ENCODE measurements at regions not wholly inside any gene's neighbourhood (a gene's known extent, or its start where the extent isn't known, plus 50 kb on each side); places are given as distances from the start of the nearest gene placed in this dataset.

DNA sequence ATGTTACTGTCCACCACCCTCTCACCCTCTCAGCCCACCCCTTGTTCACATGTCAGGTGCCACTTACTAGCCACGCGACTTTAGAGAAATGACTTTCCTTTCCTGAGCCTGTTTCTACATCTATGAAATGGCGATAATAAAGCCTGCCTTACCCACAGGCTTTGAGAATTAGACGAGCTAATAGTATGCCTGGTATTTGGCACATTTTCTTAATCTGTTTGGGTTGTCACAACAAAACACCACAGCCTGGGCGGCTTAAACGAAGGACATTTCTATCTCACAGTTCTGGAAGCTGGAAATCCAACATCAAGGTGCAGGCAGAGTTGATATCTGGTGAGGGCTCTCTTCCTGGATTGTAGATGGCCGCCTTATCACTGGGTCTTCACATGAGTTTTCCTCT is 273.9 kb upstream of the FMN2 start:
- DNase-seq (ENCODE audit: low read depth) = no peak
- no peak overlapping the region for H3K4me3 ChIP-seq (ENCODE audit: low read length)
- TF ChIP-seq, protein P1, sequence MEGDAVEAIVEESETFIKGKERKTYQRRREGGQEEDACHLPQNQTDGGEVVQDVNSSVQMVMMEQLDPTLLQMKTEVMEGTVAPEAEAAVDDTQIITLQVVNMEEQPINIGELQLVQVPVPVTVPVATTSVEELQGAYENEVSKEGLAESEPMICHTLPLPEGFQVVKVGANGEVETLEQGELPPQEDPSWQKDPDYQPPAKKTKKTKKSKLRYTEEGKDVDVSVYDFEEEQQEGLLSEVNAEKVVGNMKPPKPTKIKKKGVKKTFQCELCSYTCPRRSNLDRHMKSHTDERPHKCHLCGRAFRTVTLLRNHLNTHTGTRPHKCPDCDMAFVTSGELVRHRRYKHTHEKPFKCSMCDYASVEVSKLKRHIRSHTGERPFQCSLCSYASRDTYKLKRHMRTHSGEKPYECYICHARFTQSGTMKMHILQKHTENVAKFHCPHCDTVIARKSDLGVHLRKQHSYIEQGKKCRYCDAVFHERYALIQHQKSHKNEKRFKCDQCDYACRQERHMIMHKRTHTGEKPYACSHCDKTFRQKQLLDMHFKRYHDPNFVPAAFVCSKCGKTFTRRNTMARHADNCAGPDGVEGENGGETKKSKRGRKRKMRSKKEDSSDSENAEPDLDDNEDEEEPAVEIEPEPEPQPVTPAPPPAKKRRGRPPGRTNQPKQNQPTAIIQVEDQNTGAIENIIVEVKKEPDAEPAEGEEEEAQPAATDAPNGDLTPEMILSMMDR (conservative IDR thresholded peaks at IDR 0.05; ENCODE audit: low read length) = no peak

DNA sequence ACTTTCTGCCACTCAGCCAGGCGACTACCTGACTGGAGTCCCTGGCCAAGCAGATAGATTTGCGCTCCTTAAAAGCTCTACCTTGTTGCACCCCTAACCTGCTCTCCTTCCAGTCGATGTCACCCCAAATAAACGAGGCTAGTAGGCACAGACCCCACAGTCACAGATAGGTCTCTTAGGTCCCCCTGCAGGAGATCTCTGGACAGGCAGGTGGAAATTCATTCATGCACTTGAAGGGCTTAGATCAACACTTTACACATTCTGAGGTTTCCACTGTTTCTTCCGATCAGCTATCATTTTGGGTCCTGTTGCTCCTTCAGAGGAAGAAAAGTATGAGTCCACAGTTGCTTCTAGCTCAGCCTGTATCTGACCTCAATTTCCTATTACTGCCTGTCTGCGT is 272.6 kb upstream of the FMN2 start:
- DNase-seq (ENCODE audit: low read depth) = no peak
- TF ChIP-seq, protein P1 (conservative IDR thresholded peaks at IDR 0.05; ENCODE audit: low read length) = no peak
- H3K4me3 ChIP-seq (ENCODE audit: low read length) = no peak overlapping the region

DNA sequence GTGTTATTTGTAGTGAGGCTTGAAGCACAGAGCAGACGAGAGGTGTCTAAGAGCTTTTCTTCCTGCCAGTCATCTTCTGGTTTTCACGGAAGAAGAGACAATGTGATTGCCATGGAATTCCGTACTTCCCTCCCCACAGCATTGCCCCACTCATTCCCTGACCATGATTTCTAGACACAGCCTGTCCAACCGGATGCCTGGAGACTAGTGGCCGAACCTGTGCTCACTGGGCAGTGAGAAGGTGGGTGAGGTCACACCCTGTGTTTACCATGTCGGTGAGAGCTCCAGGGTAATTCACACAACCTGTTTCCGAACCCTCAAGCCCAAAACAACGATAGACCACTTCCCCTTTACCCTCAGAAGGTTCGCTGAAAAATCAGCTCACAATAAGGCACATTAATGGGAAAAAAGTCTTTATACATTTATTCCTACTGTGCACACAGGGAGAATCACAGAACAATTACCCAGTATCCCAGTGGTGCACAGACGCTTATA is 271.9 kb upstream of the FMN2 start:
- no peak overlapping the region for H3K4me3 ChIP-seq (ENCODE audit: low read length)
- no peak for DNase-seq (ENCODE audit: low read depth)
- TF ChIP-seq, protein P1 (conservative IDR thresholded peaks at IDR 0.05; ENCODE audit: low read length) = no peak

DNA sequence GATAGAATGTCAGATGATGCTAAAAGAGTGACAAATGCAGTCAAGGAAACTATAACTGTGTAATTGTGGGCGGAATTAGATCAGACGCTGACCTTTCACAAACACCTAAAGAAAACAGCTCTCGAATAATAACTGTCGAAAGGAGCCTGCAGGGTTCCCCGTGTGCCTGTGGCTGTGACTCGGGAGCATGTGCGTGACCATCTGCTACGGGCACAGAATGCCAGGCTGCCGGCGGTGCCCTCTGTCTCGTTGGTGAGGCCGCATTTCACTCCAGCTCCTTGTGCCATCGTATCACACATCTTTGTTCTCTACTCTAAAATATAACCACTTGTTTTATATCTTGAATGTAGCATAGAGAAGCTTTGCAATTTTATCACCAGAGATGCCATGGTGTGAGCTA is 267.8 kb upstream of the FMN2 start:
- no peak overlapping the region for H3K4me3 ChIP-seq (ENCODE audit: low read length)
- no peak for DNase-seq (ENCODE audit: low read depth)
- TF ChIP-seq, protein P1 (conservative IDR thresholded peaks at IDR 0.05; ENCODE audit: low read length) = no peak

DNA sequence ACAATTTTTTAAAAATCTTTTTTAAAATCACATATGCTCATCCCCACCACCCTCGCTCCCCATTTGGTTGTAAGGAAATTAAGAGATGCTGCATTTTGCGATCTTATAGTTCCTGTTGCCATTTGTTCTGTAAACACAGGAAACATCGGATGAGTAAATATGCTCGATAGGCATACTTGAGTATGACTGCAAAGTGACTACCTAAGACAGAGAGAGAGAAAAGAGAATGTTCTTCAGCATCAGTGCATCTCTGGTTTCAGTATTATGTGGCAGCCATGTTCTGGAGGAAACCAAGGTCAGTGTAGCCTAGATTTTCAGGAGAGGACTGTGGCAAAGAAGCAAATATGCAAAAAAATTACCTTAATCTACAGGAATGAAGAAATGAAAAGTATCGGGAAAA is 265.5 kb upstream of the FMN2 start:
- TF ChIP-seq, protein P1 (conservative IDR thresholded peaks at IDR 0.05; ENCODE audit: low read length) = no peak
- H3K4me3 ChIP-seq (ENCODE audit: low read length) = no peak overlapping the region
- DNase-seq (ENCODE audit: low read depth) = no peak

DNA sequence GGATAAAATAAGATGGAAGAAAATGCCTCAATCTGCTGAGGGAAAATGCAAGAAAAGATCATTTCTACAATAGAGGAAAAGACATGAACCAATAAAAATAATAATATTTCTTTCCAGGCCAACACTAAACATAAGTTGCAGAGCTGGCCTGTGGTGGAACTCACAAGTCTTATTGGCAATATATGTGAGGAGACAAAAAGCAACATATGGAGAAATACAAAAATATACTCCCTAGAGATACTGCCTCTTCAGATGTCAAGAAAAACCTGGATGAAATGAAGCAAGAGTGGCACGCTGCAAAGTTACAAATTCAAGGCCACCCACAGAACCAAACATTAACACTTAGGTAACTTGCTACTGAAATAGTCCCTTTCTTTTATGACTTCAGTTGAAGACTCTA is 264.9 kb upstream of the FMN2 start:
- TF ChIP-seq, protein P1 (conservative IDR thresholded peaks at IDR 0.05; ENCODE audit: low read length) = no peak
- H3K4me3 ChIP-seq (ENCODE audit: low read length) = no peak overlapping the region
- DNase-seq (ENCODE audit: low read depth) = no peak

DNA sequence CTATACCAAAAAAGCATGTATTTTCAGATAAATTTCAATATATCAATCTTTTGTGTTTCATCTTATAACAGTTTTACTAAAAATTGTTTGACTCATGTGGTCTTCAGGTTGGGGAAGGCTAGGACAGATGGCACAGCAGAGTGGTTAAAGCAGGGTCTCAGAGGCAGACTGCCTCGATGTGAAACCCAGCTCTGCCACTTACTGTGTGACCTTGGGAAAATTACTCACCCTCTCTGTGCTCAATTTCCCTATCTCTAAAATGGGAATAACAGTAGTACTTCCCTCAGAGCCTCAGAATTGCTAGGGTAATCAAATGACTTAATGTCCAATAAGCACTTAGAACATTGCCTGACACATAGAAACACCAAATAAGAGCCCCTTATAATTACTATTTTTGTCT is 262.1 kb upstream of the FMN2 start:
- no peak for DNase-seq (ENCODE audit: low read depth)
- H3K4me3 ChIP-seq (ENCODE audit: low read length) = no peak overlapping the region
- TF ChIP-seq, protein P1 (conservative IDR thresholded peaks at IDR 0.05; ENCODE audit: low read length) = no peak

Measured in AG10803 (cell line).